ENCODE measurements at regions not wholly inside any gene's neighbourhood (a gene's known extent, or its start where the extent isn't known, plus 50 kb on each side); places are given as distances from the start of the nearest gene placed in this dataset.
"Not testable (repeated sequence)": the region's sequence is repeated elsewhere in the genome, so short reads cannot be mapped to it uniquely, and the experiment has no call there.

GRCh38 chr4:132557660-132558059 is 591.4 kb upstream of the PCDH10 start:
- DNase-seq = no peak

GRCh38 chr4:132564920-132565319 is 584.2 kb upstream of the PCDH10 start:
- no peak for DNase-seq

- DNase-seq = no peak
These were observed 583.6 kb upstream of the PCDH10 start for GRCh38 chr4:132565542-132565941.

- no peak for DNase-seq
These were observed 576.9 kb upstream of the PCDH10 start for GRCh38 chr4:132572210-132572609.

GRCh38 chr4:132587626-132588025 is 561.5 kb upstream of the PCDH10 start:
- DNase-seq = no peak

GRCh38 chr4:132592340-132592739 is 556.8 kb upstream of the PCDH10 start:
- no peak for DNase-seq

GRCh38 chr4:132592850-132593249 is 556.2 kb upstream of the PCDH10 start:
- DNase-seq = no peak

GRCh38 chr4:132593717-132594400 is 555.2 kb upstream of the PCDH10 start:
- no peak for DNase-seq

- no peak for DNase-seq
These were observed 552.9 kb upstream of the PCDH10 start for GRCh38 chr4:132596186-132596585.

GRCh38 chr4:132605551-132605950 is 543.5 kb upstream of the PCDH10 start:
- no peak for DNase-seq

GRCh38 chr4:132614682-132615081 is 534.4 kb upstream of the PCDH10 start:
- no peak for DNase-seq

- no peak for DNase-seq
These were observed 529.1 kb upstream of the PCDH10 start for GRCh38 chr4:132619968-132620367.

- peak; percentile 44 for DNase-seq
These were observed 506.9 kb upstream of the PCDH10 start for GRCh38 chr4:132642016-132642817.

GRCh38 chr4:132646186-132646585 is 502.9 kb upstream of the PCDH10 start:
- DNase-seq = no peak

- DNase-seq = no peak
These were observed 497.9 kb upstream of the PCDH10 start for GRCh38 chr4:132651196-132651595.

- DNase-seq = no peak
These were observed 488.9 kb upstream of the PCDH10 start for GRCh38 chr4:132660181-132660580.

GRCh38 chr4:132662456-132662855 is 486.6 kb upstream of the PCDH10 start:
- DNase-seq = no peak

- no peak for DNase-seq
These were observed 479.3 kb upstream of the PCDH10 start for GRCh38 chr4:132669786-132670185.

GRCh38 chr4:132670557-132670956 is 478.5 kb upstream of the PCDH10 start:
- DNase-seq = no peak

- DNase-seq = no peak
These were observed 465.1 kb upstream of the PCDH10 start for GRCh38 chr4:132683957-132684356.

- no peak for DNase-seq
These were observed 458.1 kb upstream of the PCDH10 start for GRCh38 chr4:132691026-132691425.

GRCh38 chr4:132691668-132692067 is 457.4 kb upstream of the PCDH10 start:
- DNase-seq = no peak

- DNase-seq = no peak
These were observed 454.3 kb upstream of the PCDH10 start for GRCh38 chr4:132694775-132695174.

GRCh38 chr4:132697505-132697904 is 451.6 kb upstream of the PCDH10 start:
- not testable (repeated sequence) for DNase-seq

- DNase-seq = no peak
These were observed 441.1 kb upstream of the PCDH10 start for GRCh38 chr4:132707955-132708354.
